GM23338 (cell line): ENCODE measurements at regions not wholly inside any gene's neighbourhood (a gene's known extent, or its start where the extent isn't known, plus 50 kb on each side); places are given as distances from the start of the nearest gene placed in this dataset.

Experiments
- ATAC-seq: fragments of 200-7000 bp; cut with Tn5 transposase; 3 replicates; pipeline ENCODE4 v1.9.1; 2020
- DNase-seq: peaks from one replicate; pipeline ENCODE4 v3.0.0-alpha.2; 2015; ENCODE audit warnings: low spot score
- H2AFZ ChIP-seq: fragments of 200-600 bp; sonication (generic); 2 replicates; pipeline ENCODE4 v1.8.0; 2016; ENCODE audit warnings: antibody characterized with exemption, mild to moderate bottlenecking, moderate library complexity
- H3F3A ChIP-seq: fragments of 200-600 bp; sonication (generic); replicated peaks from 2 replicates; pipeline ENCODE4 v1.8.0; 2017; ENCODE audit warnings: antibody characterized with exemption, mixed run types, low read depth
- H3K27ac ChIP-seq: fragments of 200-600 bp; sonication (generic); 2 replicates; pipeline ENCODE4 v1.6.1; 2016; ENCODE audit warnings: low read depth
- H3K27me3 ChIP-seq: fragments of 200-600 bp; sonication (generic); 2 replicates; pipeline ENCODE4 v1.8.0; 2016; ENCODE audit warnings: mild to moderate bottlenecking, mixed run types, moderate library complexity; ENCODE audit not compliant: insufficient read depth
- H3K36me3 ChIP-seq: fragments of 200-600 bp; sonication (generic); 2 replicates; pipeline ENCODE4 v1.8.0; 2016; ENCODE audit warnings: mild to moderate bottlenecking; ENCODE audit not compliant: insufficient read depth
- H3K4me1 ChIP-seq: fragments of 200-600 bp; sonication (generic); 2 replicates; pipeline ENCODE4 v1.8.0; 2016; ENCODE audit warnings: mild to moderate bottlenecking, moderate library complexity; ENCODE audit not compliant: insufficient read depth
- H3K4me2 ChIP-seq: fragments of 200-600 bp; sonication (generic); 2 replicates; pipeline ENCODE4 v1.7.1; 2017; ENCODE audit warnings: mixed run types
- H3K4me3 ChIP-seq: fragments of 200-600 bp; sonication (generic); 2 replicates; pipeline ENCODE4 v1.6.1; 2016; ENCODE audit warnings: mixed run types
- H3K79me2 ChIP-seq: fragments of 200-600 bp; sonication (generic); replicated peaks from 2 replicates; pipeline ENCODE4 v1.8.0; 2017; ENCODE audit warnings: mild to moderate bottlenecking; ENCODE audit not compliant: insufficient read depth
- H3K9me2 ChIP-seq: fragments of 200-600 bp; sonication (generic); 2 replicates; pipeline ENCODE4 v1.8.0; 2017; ENCODE audit not compliant: insufficient read depth
- H4K20me1 ChIP-seq: fragments of 200-600 bp; sonication (generic); replicated peaks from 2 replicates; pipeline ENCODE4 v1.8.0; 2017; ENCODE audit warnings: mild to moderate bottlenecking; ENCODE audit not compliant: insufficient read depth
- H3K27ac Mint-ChIP-seq: 2 replicates; pipeline ENCODE4 v1.8.0; 2020; ENCODE audit warnings: inconsistent platforms, mild to moderate bottlenecking, moderate library complexity, mixed read lengths
- H3K27me3 Mint-ChIP-seq: 3 replicates; pipeline ENCODE4 v1.8.0; 2022; ENCODE audit warnings: low read depth, mild to moderate bottlenecking, moderate library complexity, mixed read lengths, inconsistent platforms; ENCODE audit not compliant: insufficient read depth, poor library complexity
- H3K36me3 Mint-ChIP-seq: 3 replicates; pipeline ENCODE4 v1.8.0; 2021; ENCODE audit warnings: low read depth, mild to moderate bottlenecking, inconsistent platforms, moderate library complexity, mixed read lengths
- H3K4me1 Mint-ChIP-seq: 3 replicates; pipeline ENCODE4 v1.8.0; 2020; ENCODE audit warnings: mild to moderate bottlenecking, inconsistent platforms, mixed read lengths
- H3K4me3 Mint-ChIP-seq: 3 replicates; pipeline ENCODE4 v1.8.0; 2021; ENCODE audit warnings: moderate library complexity, mild to moderate bottlenecking, inconsistent platforms, mixed read lengths
- H3K9me3 Mint-ChIP-seq: 3 replicates; pipeline ENCODE4 v1.8.0; 2020; ENCODE audit warnings: moderate library complexity, mild to moderate bottlenecking, inconsistent platforms, mixed read lengths
- CREB1 ChIP-seq: fragments of 250-450 bp; sonication (Bioruptor Pico); IDR thresholded peaks from 2 replicates; pipeline ENCODE4 v1.5.0; 2020; ENCODE audit warnings: low read depth, mild to moderate bottlenecking, moderate library complexity
- EZH2 ChIP-seq: fragments of 200-600 bp; sonication (generic); IDR thresholded peaks from one replicate; pipeline ENCODE4 v1.8.0; 2017; ENCODE audit warnings: antibody characterized with exemption, mild to moderate bottlenecking, low read depth; ENCODE audit not compliant: unreplicated experiment
- EZH2phosphoT487 ChIP-seq: fragments of 200-600 bp; sonication (generic); IDR thresholded peaks from one replicate; pipeline ENCODE4 v1.8.1; 2018; ENCODE audit warnings: antibody characterized with exemption; ENCODE audit not compliant: unreplicated experiment
- JUNB ChIP-seq: IDR thresholded peaks from one replicate; pipeline ENCODE4 v1.6.1; 2016; ENCODE audit warnings: antibody characterized with exemption; ENCODE audit not compliant: unreplicated experiment
- NANOG ChIP-seq: IDR thresholded peaks from 2 replicates; pipeline ENCODE4 v1.6.1; 2016; ENCODE audit warnings: antibody characterized with exemption, borderline replicate concordance
- POLR2AphosphoS5 ChIP-seq: IDR thresholded peaks from 2 replicates; pipeline ENCODE4 v1.6.1; 2016; ENCODE audit warnings: antibody characterized with exemption, low read depth
- REST ChIP-seq: IDR thresholded peaks from one replicate; pipeline ENCODE4 v1.6.1; 2018; ENCODE audit warnings: antibody characterized with exemption; ENCODE audit not compliant: unreplicated experiment
- ZNF462 ChIP-seq: fragments of 250-450 bp; sonication (Bioruptor Pico); IDR thresholded peaks from 2 replicates; pipeline ENCODE4 v1.5.0; 2020; ENCODE audit warnings: mild to moderate bottlenecking, moderate library complexity

- Histone ChIP-seq H3K27me3 (no peaks in the 10 kb centered on the region), H3K4me2 (no peak overlapping the region), H3K36me3 (no peaks in the 10 kb centered on the region), H3K79me2 (no peaks in the 10 kb centered on the region), H3K9me2 (no peaks in the 10 kb centered on the region), H3F3A (no peaks in the 10 kb centered on the region), H4K20me1 (no peaks in the 10 kb centered on the region), H3K4me1 (no peaks in the 10 kb centered on the region), H2AFZ (no peak overlapping the region), H3K4me3 (no peak overlapping the region), H3K27ac (no peak overlapping the region)
- Mint-ChIP-seq H3K27ac (no peak overlapping the region), H3K27me3 (peaks cover 3% of the 10 kb centered on the region), H3K4me1 (no peaks in the 10 kb centered on the region; the same call in 2 of the 3 replicates), H3K9me3 (no peaks in the 10 kb centered on the region), H3K4me3 (no peak overlapping the region), H3K36me3 (no peaks in the 10 kb centered on the region; the same call in 2 of the 3 replicates)
- TF ChIP-seq CREB1, result no peak
- DNase-seq, result no peak
- no peak for ATAC-seq
Observed at GRCh38 chr12:77710209-77710608, 120.5 kb upstream of the NAV3 start.

- no peak for ATAC-seq
Observed at GRCh38 chr12:77697126-77697525, 133.6 kb upstream of the NAV3 start.

More at GRCh38 chr12:77697126-77697525, 133.6 kb upstream of the NAV3 start:
- Mint-ChIP-seq H3K27ac (no peak overlapping the region), H3K27me3 (no peaks in the 10 kb centered on the region), H3K4me3 (no peak overlapping the region), H3K4me1 (no peaks in the 10 kb centered on the region), H3K36me3 (no peaks in the 10 kb centered on the region), H3K9me3 (no peaks in the 10 kb centered on the region)
- no peaks in the 10 kb centered on the region for H3K4me1 ChIP-seq
- no peak overlapping the region for H2AFZ ChIP-seq
- H4K20me1 ChIP-seq, result no peaks in the 10 kb centered on the region
- no peak overlapping the region for H3K27ac ChIP-seq
- no peaks in the 10 kb centered on the region for H3F3A ChIP-seq
- no peaks in the 10 kb centered on the region for H3K36me3 ChIP-seq
- no peak for DNase-seq
- H3K27me3 ChIP-seq, result no peaks in the 10 kb centered on the region
- TF ChIP-seq ZNF462 (no peak), REST (no peak), JUNB (no peak), EZH2 (no peak), NANOG (no peak), POLR2AphosphoS5 (no peak), EZH2phosphoT487 (no peak), CREB1 (no peak)
- H3K79me2 ChIP-seq, result no peaks in the 10 kb centered on the region
- no peaks in the 10 kb centered on the region; the same call in 1 of the 2 replicates for H3K9me2 ChIP-seq
- H3K4me3 ChIP-seq, result no peak overlapping the region
- H3K4me2 ChIP-seq, result no peak overlapping the region
